ENCODE measurements at regions not wholly inside any gene's neighbourhood (a gene's known extent, or its start where the extent isn't known, plus 50 kb on each side); places are given as distances from the start of the nearest gene placed in this dataset.
"Not testable (repeated sequence)": the region's sequence is repeated elsewhere in the genome, so short reads cannot be mapped to it uniquely, and the experiment has no call there.

- DNase-seq (ENCODE audit: low spot score), result no peak
Measured at GRCh38 chr17:45649796-45650195, 134.3 kb upstream of the CRHR1 start.

GRCh38 chr17:45650561-45650960 lies 133.6 kb upstream of the CRHR1 start:
- no peak for DNase-seq (ENCODE audit: low spot score)

GRCh38 chr17:45651145-45651709 lies 132.9 kb upstream of the CRHR1 start:
- no peak for DNase-seq (ENCODE audit: low spot score)

GRCh38 chr17:45653616-45654015 lies 130.5 kb upstream of the CRHR1 start:
- no peak for DNase-seq (ENCODE audit: low spot score)

- no peak for DNase-seq (ENCODE audit: low spot score)
Measured at GRCh38 chr17:45656527-45657181, 127.5 kb upstream of the CRHR1 start.

GRCh38 chr17:45660474-45660873 lies 123.6 kb upstream of the CRHR1 start:
- no peak for DNase-seq (ENCODE audit: low spot score)

- DNase-seq (ENCODE audit: low spot score), result no peak
Measured at GRCh38 chr17:45662432-45662831, 121.7 kb upstream of the CRHR1 start.

- DNase-seq (ENCODE audit: low spot score), result no peak
Measured at GRCh38 chr17:45663772-45664171, 120.3 kb upstream of the CRHR1 start.

- no peak for DNase-seq (ENCODE audit: low spot score)
Measured at GRCh38 chr17:45664921-45665320, 119.2 kb upstream of the CRHR1 start.

- DNase-seq (ENCODE audit: low spot score), result no peak
Measured at GRCh38 chr17:45666046-45666600, 118.0 kb upstream of the CRHR1 start.

- no peak for DNase-seq (ENCODE audit: low spot score)
Measured at GRCh38 chr17:45666641-45667040, 117.5 kb upstream of the CRHR1 start.

- DNase-seq (ENCODE audit: low spot score), result no peak
Measured at GRCh38 chr17:45667591-45668171, 116.4 kb upstream of the CRHR1 start.

GRCh38 chr17:45668316-45668715 lies 115.8 kb upstream of the CRHR1 start:
- DNase-seq (ENCODE audit: low spot score), result no peak

- DNase-seq (ENCODE audit: low spot score), result no peak
Measured at GRCh38 chr17:45672301-45672700, 111.8 kb upstream of the CRHR1 start.

- no peak for DNase-seq (ENCODE audit: low spot score)
Measured at GRCh38 chr17:45672792-45673191, 111.3 kb upstream of the CRHR1 start.

GRCh38 chr17:45673759-45674158 lies 110.4 kb upstream of the CRHR1 start:
- not testable (repeated sequence) for DNase-seq (ENCODE audit: low spot score)

- DNase-seq (ENCODE audit: low spot score), result no peak
Measured at GRCh38 chr17:45675012-45675411, 109.1 kb upstream of the CRHR1 start.

- no peak for DNase-seq (ENCODE audit: low spot score)
Measured at GRCh38 chr17:45675892-45676291, 108.2 kb upstream of the CRHR1 start.

GRCh38 chr17:45676695-45677094 lies 107.4 kb upstream of the CRHR1 start:
- no peak for DNase-seq (ENCODE audit: low spot score)

GRCh38 chr17:45677770-45678169 lies 106.3 kb upstream of the CRHR1 start:
- no peak for DNase-seq (ENCODE audit: low spot score)

GRCh38 chr17:45679426-45679825 lies 104.7 kb upstream of the CRHR1 start:
- no peak for DNase-seq (ENCODE audit: low spot score)

- DNase-seq (ENCODE audit: low spot score), result no peak
Measured at GRCh38 chr17:45680360-45680759, 103.8 kb upstream of the CRHR1 start.

GRCh38 chr17:45681706-45682105 lies 102.4 kb upstream of the CRHR1 start:
- DNase-seq (ENCODE audit: low spot score), result no peak

GRCh38 chr17:45686250-45686649 lies 97.9 kb upstream of the CRHR1 start:
- DNase-seq (ENCODE audit: low spot score), result no peak

All from hematopoietic multipotent progenitor cell treated with erythropoietin and hydrocortisone succinate and interleukin-3 and kit ligand, for 15 days (in vitro differentiated cells).